ENCODE measurements at regions not wholly inside any gene's neighbourhood (a gene's known extent, or its start where the extent isn't known, plus 50 kb on each side); places are given as distances from the start of the nearest gene placed in this dataset.

- TF ChIP-seq CTCF (conservative IDR thresholded peaks at IDR 0.05; ENCODE audit: low read length) (no peak), EZH2phosphoT487 (IDR thresholded peaks at IDR 0.05; ENCODE audit: borderline replicate concordance) (no peak)
These were observed 802.3 kb downstream of the QKI start for GRCh38 chr6:164216839-164217238.
